ENCODE measurements at regions not wholly inside any gene's neighbourhood (a gene's known extent, or its start where the extent isn't known, plus 50 kb on each side); places are given as distances from the start of the nearest gene placed in this dataset.

GRCh38 chr1:235021321-235021720 lies 107.3 kb downstream of the TOMM20 start:
- TF ChIP-seq POLR2A (IDR thresholded peaks at IDR 0.05) (no peak), CTCF (IDR thresholded peaks at IDR 0.05) (no peak)
